Smooth muscle cell (in vitro differentiated cells): ENCODE measurements at regions not wholly inside any gene's neighbourhood (a gene's known extent, or its start where the extent isn't known, plus 50 kb on each side); places are given as distances from the start of the nearest gene placed in this dataset.

ENCODE experiments used
- DNase-seq: peaks from one replicate; lab custom pipeline; 2025; ENCODE audit not compliant: unreplicated experiment; lab: John Stamatoyannopoulos, UW
- H2AFZ ChIP-seq: fragments of 200-600 bp; sonication (generic); 2 replicates; pipeline ENCODE4 v1.6.0; 2016; ENCODE audit warnings: antibody characterized with exemption, low read depth, mild to moderate bottlenecking
- H3F3A ChIP-seq: fragments of 200-600 bp; sonication (generic); 2 replicates; pipeline ENCODE4 v1.6.0; 2017; ENCODE audit warnings: antibody characterized with exemption, low read depth
- H3K27ac ChIP-seq: fragments of 200-600 bp; sonication (generic); 2 replicates; pipeline ENCODE4 v1.5.1; 2016; ENCODE audit warnings: low read depth, mild to moderate bottlenecking
- H3K27me3 ChIP-seq: fragments of 200-600 bp; sonication (generic); 2 replicates; pipeline ENCODE4 v1.6.1; 2016; ENCODE audit warnings: low read depth, mild to moderate bottlenecking
- H3K36me3 ChIP-seq: fragments of 200-600 bp; sonication (generic); 2 replicates; pipeline ENCODE4 v1.5.1; 2016; ENCODE audit warnings: low read depth
- H3K4me1 ChIP-seq: fragments of 200-600 bp; sonication (generic); 2 replicates; pipeline ENCODE4 v1.5.1; 2016; ENCODE audit warnings: low read depth
- H3K4me2 ChIP-seq: fragments of 200-600 bp; sonication (generic); 2 replicates; pipeline ENCODE4 v1.6.0; 2016; ENCODE audit warnings: mild to moderate bottlenecking
- H3K4me3 ChIP-seq: fragments of 200-600 bp; sonication (generic); 2 replicates; pipeline ENCODE4 v1.5.1; 2016; ENCODE audit warnings: mild to moderate bottlenecking
- H3K79me2 ChIP-seq: fragments of 200-600 bp; sonication (generic); 2 replicates; pipeline ENCODE4 v1.6.0; 2016; ENCODE audit warnings: low read depth, mild to moderate bottlenecking
- H3K9ac ChIP-seq: fragments of 200-600 bp; sonication (generic); 2 replicates; pipeline ENCODE4 v1.6.0; 2016; ENCODE audit warnings: low read depth
- H3K9me3 ChIP-seq: fragments of 200-600 bp; sonication (generic); replicated peaks from 2 replicates; pipeline ENCODE4 v1.5.1; 2016; ENCODE audit warnings: low read depth
- H4K20me1 ChIP-seq: fragments of 200-600 bp; sonication (generic); 2 replicates; pipeline ENCODE4 v1.6.0; 2016; ENCODE audit warnings: low read depth
- CTCF ChIP-seq: fragments of 200-600 bp; sonication (generic); IDR thresholded peaks from 2 replicates; pipeline ENCODE4 v1.5.1; 2017; ENCODE audit warnings: borderline replicate concordance, mild to moderate bottlenecking, antibody characterized with exemption; ENCODE audit not compliant: insufficient read depth, poor library complexity, severe bottlenecking
- WGBS: methylation state at CpG from one replicate; pipeline ENCODE4 v1.1.7; 2016; ENCODE audit warnings: low lambda C conversion rate; 5-methylcytosine and 5-hydroxymethylcytosine counted together

DNA sequence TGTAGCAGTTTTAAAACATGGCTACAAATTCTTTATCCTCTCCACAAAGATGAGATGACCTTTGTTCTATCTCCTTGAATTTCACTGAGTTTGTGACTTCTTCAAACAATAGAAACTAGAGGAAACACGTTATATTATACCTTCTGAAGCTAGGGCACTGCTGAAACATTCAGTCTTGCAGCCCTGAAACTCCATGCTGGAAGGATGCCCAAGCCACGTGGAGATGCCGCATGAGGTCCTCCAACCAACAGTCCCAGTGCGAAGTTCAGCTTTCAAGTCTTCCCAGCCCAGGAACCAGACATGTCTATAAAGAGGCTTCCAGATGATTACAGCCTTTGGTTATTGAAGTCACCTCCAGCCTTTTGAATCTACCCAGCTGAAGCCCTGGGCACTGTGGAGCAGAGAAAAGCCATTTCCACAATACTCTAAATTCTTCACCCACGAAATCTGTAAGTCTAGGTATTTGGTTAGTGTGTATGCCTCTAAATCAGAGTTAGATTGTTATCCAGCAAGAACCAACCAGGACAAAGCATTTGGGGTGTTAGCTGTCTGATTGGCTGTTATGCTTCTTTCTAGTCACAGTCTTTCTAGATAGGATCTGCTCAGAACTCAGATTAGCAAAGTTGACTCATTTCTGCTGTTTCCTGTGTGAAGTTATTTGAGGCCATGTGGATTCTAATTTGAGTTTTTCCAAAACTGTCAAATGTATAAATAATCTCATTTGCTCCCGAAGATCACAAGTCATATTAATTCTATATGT, 186.5 kb upstream of the TMEM72 start:
- no peak overlapping the region for H3K4me3 ChIP-seq
- no peaks in the 10 kb centered on the region for H4K20me1 ChIP-seq
- H2AFZ ChIP-seq, result no peak overlapping the region
- no peak for TF ChIP-seq CTCF
- H3K79me2 ChIP-seq, result no peaks in the 10 kb centered on the region
- no peaks in the 10 kb centered on the region for H3F3A ChIP-seq
- no peak overlapping the region for H3K9ac ChIP-seq
- no peak for DNase-seq
- no peaks in the 10 kb centered on the region for H3K36me3 ChIP-seq
- H3K4me1 ChIP-seq, result no peaks in the 10 kb centered on the region
- H3K9me3 ChIP-seq, result no peaks in the 10 kb centered on the region
- peak overlapping the region; percentile 15 for H3K27ac ChIP-seq
- WGBS, result 73% methylated on average over 6 of the region's 6 CpGs
- no peak overlapping the region for H3K4me2 ChIP-seq
- H3K27me3 ChIP-seq, result no peaks in the 10 kb centered on the region

DNA sequence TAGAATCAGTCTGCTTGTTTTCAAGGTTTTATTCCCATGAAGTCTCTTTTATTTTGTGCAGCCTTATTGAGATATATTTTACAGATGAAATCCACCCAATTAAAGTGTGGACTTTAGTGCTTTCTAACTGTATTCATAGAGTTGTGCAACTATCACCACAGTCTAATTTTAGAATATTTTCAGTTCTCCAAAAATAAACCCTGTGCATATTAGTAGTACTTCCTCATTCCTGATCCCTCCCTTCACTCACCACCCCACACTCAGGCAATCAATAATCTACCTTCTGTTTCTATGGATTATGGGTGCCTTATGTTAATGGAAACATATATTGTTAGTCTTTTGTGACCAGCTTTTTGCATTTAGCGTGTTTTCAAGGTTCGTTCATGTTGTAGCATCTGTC, 185.7 kb upstream of the TMEM72 start:
- H3K4me2 ChIP-seq, result peak overlapping the region; percentile 7
- H3K4me1 ChIP-seq, result no peaks in the 10 kb centered on the region
- 98% methylated on average over 2 of the region's 2 CpGs for WGBS
- H3F3A ChIP-seq, result no peaks in the 10 kb centered on the region
- TF ChIP-seq CTCF, result no peak
- no peaks in the 10 kb centered on the region for H4K20me1 ChIP-seq
- H3K27ac ChIP-seq, result peak overlapping the region; percentile 15
- DNase-seq, result no peak
- no peak overlapping the region for H3K9ac ChIP-seq
- H3K79me2 ChIP-seq, result no peaks in the 10 kb centered on the region
- H3K36me3 ChIP-seq, result no peaks in the 10 kb centered on the region
- H3K27me3 ChIP-seq, result no peaks in the 10 kb centered on the region
- H3K9me3 ChIP-seq, result peaks cover 2% of the 10 kb centered on the region
- no peak overlapping the region for H3K4me3 ChIP-seq
- H2AFZ ChIP-seq, result no peak overlapping the region

DNA sequence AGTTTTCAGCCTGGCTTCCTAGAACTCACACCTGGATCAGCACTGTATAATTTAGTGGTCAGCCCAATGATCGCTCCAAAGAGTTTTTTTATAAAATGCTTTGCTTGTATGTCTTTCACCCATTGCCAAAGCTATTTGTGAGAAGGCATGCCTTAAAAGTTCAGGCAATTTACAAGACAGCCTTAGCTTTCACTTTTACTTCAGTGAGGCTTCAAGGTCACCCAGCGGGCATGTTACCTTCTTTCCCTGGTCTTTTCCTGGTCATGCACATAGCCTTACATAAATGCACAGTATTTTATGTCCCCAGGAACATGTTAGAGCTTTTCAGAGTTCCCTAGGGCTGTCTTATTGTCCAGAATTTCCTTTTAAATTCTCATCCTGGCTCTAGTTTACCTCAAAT, 179.9 kb upstream of the TMEM72 start:
- Histone ChIP-seq H3K27ac (no peak overlapping the region), H4K20me1 (no peaks in the 10 kb centered on the region), H3K4me3 (no peak overlapping the region), H3K79me2 (no peaks in the 10 kb centered on the region), H2AFZ (no peak overlapping the region), H3K27me3 (no peaks in the 10 kb centered on the region), H3K4me2 (no peak overlapping the region), H3K9ac (no peak overlapping the region), H3K36me3 (no peaks in the 10 kb centered on the region), H3K9me3 (peaks cover 4% of the 10 kb centered on the region), H3K4me1 (no peaks in the 10 kb centered on the region), H3F3A (no peaks in the 10 kb centered on the region)
- TF ChIP-seq CTCF, result no peak
- DNase-seq, result no peak
- 87% methylated on average over 2 of the region's 2 CpGs for WGBS
